ENCODE measurements at regions not wholly inside any gene's neighbourhood (a gene's known extent, or its start where the extent isn't known, plus 50 kb on each side); places are given as distances from the start of the nearest gene placed in this dataset.

DNA sequence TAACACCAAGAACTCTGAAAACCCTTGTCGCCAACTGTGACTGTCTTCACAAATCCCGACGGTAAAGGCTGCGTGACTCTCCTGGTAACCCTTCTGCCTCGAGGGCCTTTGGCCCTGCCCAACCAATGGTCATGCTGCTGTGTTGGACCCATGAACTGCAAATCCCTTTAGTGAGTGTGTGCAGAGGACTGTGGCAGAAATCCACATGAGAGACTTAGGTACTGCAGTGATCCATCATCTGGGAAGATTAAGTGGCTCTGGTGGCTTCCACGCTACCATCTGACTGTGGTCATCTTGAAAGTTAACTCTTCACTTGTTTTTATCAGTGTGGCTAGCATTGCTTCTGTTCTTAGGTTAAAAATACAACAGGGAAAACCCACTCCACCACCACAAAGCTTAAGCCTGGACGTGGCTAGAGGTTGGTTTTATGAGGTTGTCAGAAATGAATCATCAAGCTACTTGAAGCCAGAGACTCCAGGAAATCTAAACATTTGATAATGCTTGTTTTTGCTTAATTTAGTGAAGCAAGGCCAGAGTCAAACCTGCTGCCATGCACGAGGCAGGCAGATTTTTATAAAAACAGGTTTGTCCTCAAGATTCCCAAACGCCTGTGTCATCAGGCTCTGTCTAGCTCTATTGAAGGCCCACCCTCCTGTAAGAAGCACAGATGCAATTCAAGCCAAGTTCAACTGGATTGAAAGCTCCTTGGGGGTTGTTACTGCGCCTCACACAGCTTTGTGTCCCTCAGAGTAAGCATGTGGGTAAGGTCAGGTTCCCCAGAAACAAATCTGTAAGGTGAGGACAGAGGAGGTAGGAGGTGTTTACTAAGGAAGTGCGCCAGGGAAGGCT is 52.7 kb upstream of the ERCC6L2 start:
- DNase-seq, result peak; percentile 44

- DNase-seq, result no peak
These were observed 53.5 kb upstream of the ERCC6L2 start for GRCh38 chr9:95822015-95822414.

DNA sequence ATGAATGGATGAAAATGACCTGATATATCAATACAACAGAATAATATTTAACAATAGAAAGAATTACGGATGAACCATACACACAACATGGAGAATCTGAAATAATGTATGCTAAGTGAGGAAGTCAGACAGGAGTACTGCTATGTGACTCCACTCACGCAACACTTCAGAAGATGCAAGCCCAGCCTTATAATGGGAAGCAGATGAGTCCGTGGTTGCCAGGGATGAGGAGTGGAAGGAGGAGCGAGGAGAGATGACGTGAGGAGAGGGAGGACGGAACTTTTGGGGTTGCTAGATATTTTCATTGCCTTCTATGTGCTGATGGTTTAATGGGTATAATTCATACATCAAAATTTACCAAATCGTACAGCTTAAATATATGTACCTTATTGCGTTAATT is 55.4 kb upstream of the ERCC6L2 start:
- no peak for DNase-seq

GRCh38 chr9:95819636-95820035 is 55.9 kb upstream of the ERCC6L2 start:
- DNase-seq, result no peak

GRCh38 chr9:95817205-95817604 is 58.3 kb upstream of the ERCC6L2 start:
- DNase-seq, result no peak

DNA sequence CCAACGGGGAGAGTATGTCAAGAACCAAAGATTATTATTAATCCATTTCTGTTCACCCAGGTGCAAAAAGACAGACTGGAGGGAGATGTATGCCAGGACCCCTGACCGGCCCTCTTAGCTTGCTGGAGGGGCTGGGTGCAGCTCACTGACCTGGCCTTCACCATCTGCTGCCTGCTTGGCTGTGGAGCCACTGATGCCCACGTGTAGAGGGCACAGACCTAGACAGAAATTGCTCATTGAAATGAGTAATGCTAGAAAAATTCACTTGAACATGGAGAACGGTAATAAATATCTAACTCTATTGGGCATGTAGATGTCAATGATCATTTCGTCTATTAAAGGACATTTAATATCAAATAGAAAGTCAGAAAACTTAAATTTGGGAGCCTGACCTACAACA is 58.8 kb upstream of the ERCC6L2 start:
- no peak for DNase-seq

DNA sequence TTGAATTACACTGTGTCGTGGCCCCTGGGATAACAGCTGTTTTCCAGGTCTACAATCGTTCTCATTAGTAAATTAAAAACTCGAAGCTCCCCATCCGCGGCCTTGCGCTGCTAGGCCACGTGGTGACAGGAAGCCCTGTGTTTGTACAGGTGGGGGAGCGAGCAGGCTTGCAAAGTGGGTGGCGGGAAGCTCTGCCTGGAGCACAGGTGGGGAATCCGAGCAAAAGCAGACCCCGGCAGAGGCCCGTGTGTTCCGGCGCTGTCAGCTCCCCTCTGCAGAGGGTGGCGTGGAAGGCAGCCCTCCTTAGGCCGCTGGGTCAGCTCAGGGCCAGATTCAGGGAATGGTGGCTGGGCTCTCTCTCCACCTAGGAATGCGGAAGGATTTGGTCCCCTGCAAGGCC is 59.5 kb upstream of the ERCC6L2 start:
- DNase-seq, result no peak

DNA sequence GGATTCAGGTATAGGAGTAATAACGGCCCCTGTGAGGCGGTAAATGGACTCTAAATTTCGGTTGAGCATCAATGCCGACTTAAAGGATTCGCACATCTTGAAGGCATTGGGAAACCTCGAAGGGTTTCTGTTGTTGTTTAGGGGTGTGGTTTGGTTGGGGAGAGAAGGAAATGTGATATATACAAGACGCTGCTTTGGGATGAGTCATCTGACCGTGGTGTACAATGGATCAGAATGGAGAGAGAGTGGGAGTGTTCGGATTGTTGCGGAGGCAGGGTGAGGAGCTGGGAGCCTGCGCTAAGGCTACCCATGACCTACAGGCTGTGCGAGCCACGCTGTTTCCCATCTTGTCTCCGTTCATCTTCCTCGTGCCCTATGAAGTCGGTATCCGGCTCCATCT is 60.4 kb upstream of the ERCC6L2 start:
- no peak for DNase-seq

DNA sequence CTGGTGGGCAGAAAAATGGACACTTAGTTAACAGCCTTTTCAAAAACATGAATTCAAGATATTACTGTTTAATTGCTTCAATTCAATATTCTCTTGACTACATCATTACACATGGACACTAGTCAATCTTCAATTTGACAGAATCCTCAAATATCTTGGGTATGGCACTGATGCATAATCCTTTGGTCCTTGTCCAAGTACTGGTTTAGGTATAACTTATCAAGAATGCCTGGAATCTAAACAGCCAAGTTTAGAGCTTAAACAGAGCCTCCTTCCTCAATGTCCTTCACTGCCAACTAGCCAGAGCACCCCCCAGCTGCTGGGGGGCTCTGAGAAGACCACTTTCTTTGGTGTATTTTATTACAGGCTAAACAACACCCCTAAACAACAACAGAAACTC is 61.6 kb upstream of the ERCC6L2 start:
- no peak for DNase-seq

- DNase-seq, result no peak
These were observed 64.7 kb upstream of the ERCC6L2 start for GRCh38 chr9:95810814-95811213.

DNA sequence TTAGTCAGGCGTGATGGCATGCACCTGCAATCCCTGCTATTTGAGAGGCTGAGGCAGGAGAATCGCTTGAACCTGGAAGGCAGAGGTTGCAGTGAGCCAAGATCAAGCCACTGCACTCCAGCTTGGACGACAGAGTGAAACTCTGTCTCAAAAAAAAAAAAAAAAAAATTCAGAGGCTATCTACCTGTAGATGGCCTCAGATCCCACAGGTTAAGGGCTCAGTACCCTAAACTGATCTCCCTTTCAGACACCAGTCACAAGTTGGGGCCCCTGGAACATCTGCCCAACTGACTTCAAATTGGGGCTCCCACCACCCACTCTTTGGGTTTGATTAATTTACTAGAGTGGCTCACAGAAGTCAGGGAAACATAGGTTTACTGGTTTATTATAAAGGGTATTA is 65.4 kb upstream of the ERCC6L2 start:
- DNase-seq, result no peak

GRCh38 chr9:95809686-95810085 is 65.8 kb upstream of the ERCC6L2 start:
- DNase-seq, result no peak

- DNase-seq, result no peak
These were observed 67.5 kb upstream of the ERCC6L2 start for GRCh38 chr9:95808011-95808410.

DNA sequence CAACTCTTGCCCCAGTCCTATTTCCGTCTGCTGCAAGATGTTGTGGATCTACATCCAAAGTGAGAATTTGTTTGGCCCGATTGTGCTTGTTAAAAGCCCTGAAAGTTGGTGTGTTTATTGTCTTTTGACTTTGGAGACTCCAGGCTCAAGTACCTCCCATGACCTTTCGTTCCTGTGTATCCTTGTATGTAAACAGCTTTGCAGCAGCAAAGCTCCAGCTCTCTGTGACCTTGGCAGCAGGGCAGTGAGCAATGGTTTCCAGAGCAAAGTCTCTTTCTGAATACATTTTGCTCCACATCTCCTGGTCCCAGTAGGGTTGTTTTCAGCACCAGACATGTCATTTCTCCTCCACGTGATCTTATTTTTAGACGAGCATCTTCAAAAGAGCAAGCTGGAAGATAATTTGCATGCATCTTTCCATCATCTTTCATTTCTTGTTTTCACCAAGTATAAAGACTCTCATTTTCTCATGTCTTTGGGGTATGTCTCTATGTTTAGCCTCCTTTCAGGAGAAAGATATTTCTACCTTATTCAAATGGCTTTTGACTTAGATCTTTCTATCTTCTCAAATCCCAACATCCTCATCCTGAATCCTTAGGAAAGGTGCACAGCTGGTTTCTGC is 68.1 kb upstream of the ERCC6L2 start:
- DNase-seq, result no peak

GRCh38 chr9:95803197-95803596 is 72.3 kb upstream of the ERCC6L2 start:
- DNase-seq, result no peak

DNA sequence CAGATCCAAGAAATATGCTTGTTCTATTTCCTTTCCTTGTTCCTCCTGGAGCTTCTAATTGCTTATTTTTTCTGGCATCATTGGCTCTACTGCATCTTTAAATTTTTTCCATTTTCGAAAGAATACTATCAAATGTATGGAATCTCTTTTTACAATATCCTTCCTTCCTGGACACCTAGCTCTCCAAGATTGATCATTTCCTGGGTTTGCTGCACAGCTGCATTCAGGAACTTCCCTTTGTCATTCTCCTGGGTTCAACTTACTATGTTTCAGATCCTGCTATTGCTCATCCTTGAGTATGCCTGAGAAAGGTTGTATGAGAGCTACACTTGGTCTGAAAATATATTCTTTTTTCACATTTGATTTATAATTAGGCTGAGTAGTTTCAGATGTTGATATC is 73.7 kb upstream of the ERCC6L2 start:
- DNase-seq, result no peak

DNA sequence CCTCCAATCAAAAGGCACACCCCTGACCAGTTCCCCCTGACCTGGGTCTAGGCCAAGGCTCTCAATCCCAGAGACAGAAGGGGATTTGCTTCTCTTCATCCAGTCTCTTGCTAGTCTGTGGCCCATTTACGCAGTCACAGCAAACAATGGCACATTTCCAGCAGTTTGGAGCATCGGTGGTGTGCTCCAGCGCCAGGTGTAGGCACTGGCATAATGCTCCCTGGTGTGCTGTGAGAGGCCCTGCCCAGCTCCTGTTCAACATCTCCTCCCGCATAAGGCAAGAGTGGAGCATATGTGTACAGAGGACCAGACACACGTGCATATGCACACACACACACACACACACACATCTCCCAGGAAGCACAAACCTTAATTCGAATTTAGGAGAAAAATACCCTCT is 79.5 kb upstream of the ERCC6L2 start:
- peak; percentile 75 for DNase-seq

- DNase-seq, result no peak
These were observed 81.3 kb upstream of the ERCC6L2 start for GRCh38 chr9:95793924-95794828.

DNA sequence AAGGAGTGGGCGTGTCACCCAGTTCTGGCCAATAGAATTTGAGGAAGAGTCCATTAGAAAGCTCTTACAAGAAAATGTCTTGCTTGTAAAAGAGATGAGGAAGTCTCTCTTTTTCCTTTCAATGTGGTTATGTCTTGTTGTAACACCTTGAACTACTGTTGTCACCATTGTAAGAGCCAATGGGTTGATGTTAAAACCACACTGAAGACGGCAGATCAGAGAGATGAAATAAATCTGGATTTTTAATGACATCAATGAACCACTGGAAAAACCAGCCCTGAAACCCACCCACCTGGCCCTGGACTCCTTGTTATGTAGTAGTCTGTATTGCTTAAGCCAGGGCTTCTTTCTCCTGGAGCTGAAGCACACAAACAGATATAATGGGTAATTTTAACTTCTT is 83.8 kb upstream of the ERCC6L2 start:
- DNase-seq, result no peak

DNA sequence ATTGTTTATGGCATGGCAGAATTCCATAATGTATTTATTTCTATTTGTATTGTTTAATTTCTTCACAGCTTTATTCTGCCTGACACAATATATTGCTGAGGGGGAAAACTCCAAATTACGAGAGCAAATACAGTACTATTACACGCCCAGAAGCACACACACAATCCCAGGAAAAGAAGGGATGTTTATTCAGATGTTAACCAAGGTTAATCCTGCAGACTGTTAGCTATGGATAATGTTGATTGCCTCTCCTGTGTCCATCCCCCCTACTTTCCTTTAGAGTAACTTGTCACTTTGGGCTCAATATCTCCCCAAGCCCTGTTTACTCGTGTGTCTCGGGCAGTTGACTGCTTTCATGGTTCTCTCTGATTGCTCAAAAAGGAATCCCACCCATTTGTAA is 84.2 kb upstream of the ERCC6L2 start:
- DNase-seq, result no peak

- DNase-seq, result no peak
These were observed 86.9 kb upstream of the ERCC6L2 start for GRCh38 chr9:95788521-95788991.

DNA sequence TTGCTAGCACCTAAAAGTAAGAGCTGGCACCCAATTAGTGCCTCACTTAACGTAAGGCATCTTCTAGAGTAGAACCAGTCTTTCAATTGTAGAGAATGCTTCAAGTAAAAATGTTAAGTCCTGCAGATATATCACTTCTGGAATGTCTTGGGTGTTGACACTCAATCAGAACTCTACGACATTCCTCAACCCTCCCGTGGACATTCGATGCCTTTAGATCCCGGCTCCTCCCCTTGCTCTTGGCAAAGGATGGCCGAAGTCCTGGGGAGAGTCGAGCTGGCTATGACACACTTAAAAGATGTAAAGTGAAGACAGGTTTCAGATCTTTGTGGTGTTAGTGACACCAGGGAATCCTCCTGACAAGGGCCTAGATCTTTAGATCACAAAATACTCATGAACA is 87.5 kb upstream of the ERCC6L2 start:
- no peak for DNase-seq

GRCh38 chr9:95785209-95785608 is 90.3 kb upstream of the ERCC6L2 start:
- no peak for DNase-seq

DNA sequence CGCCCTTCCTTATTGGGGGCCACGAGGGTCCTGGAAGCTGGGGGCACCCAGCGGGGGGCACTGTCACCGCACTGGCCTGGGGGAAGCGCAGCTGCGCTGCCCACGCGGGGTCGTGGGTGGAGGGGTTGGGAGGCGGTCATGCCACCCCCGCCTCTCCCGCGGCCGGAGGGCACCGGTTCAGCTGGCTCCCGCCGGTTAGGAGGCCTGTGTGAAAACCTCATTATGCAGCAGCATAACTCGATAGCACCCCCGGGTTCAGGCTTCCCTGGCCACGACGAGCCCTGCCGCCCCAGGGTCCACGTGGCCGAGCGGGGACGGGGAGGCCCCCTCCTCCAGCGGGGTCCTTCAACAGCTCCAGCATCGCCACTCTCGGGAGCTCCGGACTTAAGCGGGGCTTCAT is 91.2 kb upstream of the ERCC6L2 start:
- no peak for DNase-seq
